Testis (tissue), 2 donors: ENCODE measurements at regions not wholly inside any gene's neighbourhood (a gene's known extent, or its start where the extent isn't known, plus 50 kb on each side); places are given as distances from the start of the nearest gene placed in this dataset.
"Not testable (repeated sequence)": the region's sequence is repeated elsewhere in the genome, so short reads cannot be mapped to it uniquely, and the experiment has no call there.

Experiments
- DNase-seq: peaks from one replicate; pipeline ENCODE4 v3.0.0-alpha.2; 2019
- H3K27ac ChIP-seq, 2 donors: fragments of 200-600 bp; sonication (generic); one replicate each; pipeline ENCODE4 v1.5.1; 2019
- H3K27me3 ChIP-seq: fragments of 200-600 bp; sonication (generic); one replicate; pipeline ENCODE4 v1.5.1; 2019
- H3K36me3 ChIP-seq: fragments of 200-600 bp; sonication (generic); one replicate; pipeline ENCODE4 v1.5.1; 2017; ENCODE audit warnings: low read depth; ENCODE audit errors: missing control alignments
- H3K4me1 ChIP-seq: fragments of 200-600 bp; sonication (generic); one replicate; pipeline ENCODE4 v1.5.1; 2019
- H3K4me3 ChIP-seq, 2 donors: fragments of 200-600 bp; sonication (generic); one replicate each; pipeline ENCODE4 v1.5.1; 2017 to 2019
- H3K9me3 ChIP-seq: fragments of 200-600 bp; sonication (generic); one replicate; pipeline ENCODE4 v1.5.1; 2017
- CTCF ChIP-seq, 3 experiments: fragments of 450-650 bp in 2 of 3; fragments of 200-600 bp in 1 of 3; sonication (generic) in 1 of 3; IDR thresholded peaks; one replicate each; pipeline ENCODE4 v1.5.1; 2016 to 2019; ENCODE audit warnings: antibody characterized with exemption in 3 of 3, mild to moderate bottlenecking in 2 of 3, moderate library complexity in 1 of 3
- POLR2A ChIP-seq: fragments of 450-650 bp; IDR thresholded peaks from one replicate; pipeline ENCODE4 v1.6.1; 2017; ENCODE audit warnings: antibody characterized with exemption, mild to moderate bottlenecking, moderate library complexity
- WGBS, 2 donors: methylation state at CpG; one replicate each; pipeline ENCODE4 v1.1.5; 2018; 5-methylcytosine and 5-hydroxymethylcytosine counted together
- intact Hi-C: fragments of 100-400 bp; cut with DNase I; formaldehyde crosslinking; loops from one replicate; pipeline ENCODE4 v1.15.1; 2023; ENCODE audit warnings: low total_unique reads

GRCh38 chr5:34459908-34460307, 196.2 kb upstream of the RAI14 start:
- TF ChIP-seq POLR2A (no peak), CTCF (IDR thresholded peaks at IDR 0.05) (no peak)
- no peak for DNase-seq
- Histone ChIP-seq H3K36me3 (no peaks in the 10 kb centered on the region), H3K4me3 (no peak overlapping the region), H3K27ac (no peak overlapping the region), H3K9me3 (no peaks in the 10 kb centered on the region), H3K27me3 (no peaks in the 10 kb centered on the region), H3K4me1 (no peaks in the 10 kb centered on the region)
- 32 to 35% methylated on average over 3 of the region's 3 CpGs for WGBS, 2 donors
- intact Hi-C loops = no loop called here

- TF ChIP-seq CTCF (IDR thresholded peaks at IDR 0.05) = no peak
- no peak for TF ChIP-seq POLR2A
- no peaks in the 10 kb centered on the region for H3K4me1 ChIP-seq
- no peak overlapping the region for H3K27ac ChIP-seq
- no peaks in the 10 kb centered on the region for H3K9me3 ChIP-seq
- WGBS, 2 donors = 19 to 52% methylated on average over 1 of the region's 1 CpG
- DNase-seq = no peak
- intact Hi-C loops = no loop called here
- no peaks in the 10 kb centered on the region for H3K36me3 ChIP-seq
- H3K4me3 ChIP-seq = no peak overlapping the region
- H3K27me3 ChIP-seq = no peaks in the 10 kb centered on the region
Measured at GRCh38 chr5:34460496-34460895, 195.6 kb upstream of the RAI14 start.

- intact Hi-C loops = no loop called here
- H3K27me3 ChIP-seq = no peaks in the 10 kb centered on the region
- WGBS, 2 donors = 39 to 57% methylated on average over 4 of the region's 4 CpGs
- H3K4me1 ChIP-seq = no peaks in the 10 kb centered on the region
- no peak for DNase-seq
- no peaks in the 10 kb centered on the region for H3K36me3 ChIP-seq
- no peaks in the 10 kb centered on the region for H3K9me3 ChIP-seq
- no peak overlapping the region for H3K4me3 ChIP-seq
- H3K27ac ChIP-seq = no peak overlapping the region
- TF ChIP-seq CTCF (IDR thresholded peaks at IDR 0.05) (no peak), POLR2A (no peak)
Measured at GRCh38 chr5:34464829-34465228, 191.3 kb upstream of the RAI14 start.

- H3K9me3 ChIP-seq, DNase-seq, H3K36me3 ChIP-seq, H3K27ac ChIP-seq, H3K27me3 ChIP-seq, intact Hi-C loops, H3K4me1 ChIP-seq, H3K4me3 ChIP-seq: not testable (repeated sequence)
- WGBS, 2 donors = 3 to 6% methylated on average over 4 of the region's 4 CpGs
- peak in 1 of 3 experiments; percentile 46 for TF ChIP-seq CTCF (IDR thresholded peaks at IDR 0.05)
Measured at GRCh38 chr5:34465301-34465700, 190.8 kb upstream of the RAI14 start.

- intact Hi-C loops, H3K36me3 ChIP-seq, H3K27me3 ChIP-seq, DNase-seq, H3K27ac ChIP-seq, H3K9me3 ChIP-seq, H3K4me1 ChIP-seq, H3K4me3 ChIP-seq: not testable (repeated sequence)
- WGBS, 2 donors = 68 to 70% methylated on average over 6 of the region's 6 CpGs
Measured at GRCh38 chr5:34466519-34467388, 189.4 kb upstream of the RAI14 start.
